ENCODE measurements at regions not wholly inside any gene's neighbourhood (a gene's known extent, or its start where the extent isn't known, plus 50 kb on each side); places are given as distances from the start of the nearest gene placed in this dataset.

GRCh38 chr18:38847326-38847725, 1281.7 kb upstream of the CELF4 start:
- no peak for TF ChIP-seq CTCF (conservative IDR thresholded peaks at IDR 0.05 in 1 of 2, IDR thresholded peaks at IDR 0.05 in 1 of 2; ENCODE audit: extremely low read depth in 1 of 2, insufficient read depth in 1 of 2, low read depth in 1 of 2, low read length in 2 of 2)
- no peak for TF ChIP-seq EZH2 (IDR thresholded peaks at IDR 0.05; ENCODE audit: borderline replicate concordance, low read length)
